Mesenchymal stem cell (in vitro differentiated cells and primary cell): ENCODE measurements at regions not wholly inside any gene's neighbourhood (a gene's known extent, or its start where the extent isn't known, plus 50 kb on each side); places are given as distances from the start of the nearest gene placed in this dataset.

Experiments used
- DNase-seq: peaks from one replicate; pipeline ENCODE4 v3.0.0-alpha.2; 2013
- H2AFZ ChIP-seq: one replicate; pipeline ENCODE4 v1.6.1; 2013; ENCODE audit warnings: low read depth, mild to moderate bottlenecking, control low read depth, inconsistent platforms, low read length, moderate library complexity
- H2AK5ac ChIP-seq: 2 replicates; pipeline ENCODE4 v1.6.1; 2013; ENCODE audit warnings: low read length, moderate library complexity, mild to moderate bottlenecking, inconsistent platforms; ENCODE audit not compliant: severe bottlenecking
- H2BK120ac ChIP-seq: one replicate; pipeline ENCODE4 v1.6.1; 2013; ENCODE audit warnings: low read depth, mild to moderate bottlenecking, inconsistent platforms, low read length, moderate library complexity
- H2BK12ac ChIP-seq, 2 experiments: one replicate each; pipeline ENCODE4 v1.6.1; 2013; ENCODE audit warnings: inconsistent platforms in 2 of 2, low read length in 2 of 2, mild to moderate bottlenecking in 2 of 2, moderate library complexity in 2 of 2, control low read depth in 1 of 2
- H2BK15ac ChIP-seq: one replicate; pipeline ENCODE4 v1.6.1; 2013; ENCODE audit warnings: mild to moderate bottlenecking, low read depth, inconsistent platforms; ENCODE audit not compliant: poor library complexity, severe bottlenecking
- H2BK5ac ChIP-seq: 2 replicates; pipeline ENCODE4 v1.6.1; 2013; ENCODE audit warnings: low read depth, mild to moderate bottlenecking, low read length, control low read depth, inconsistent platforms; ENCODE audit not compliant: poor library complexity, severe bottlenecking
- H3K14ac ChIP-seq, 2 experiments: one replicate each; pipeline ENCODE4 v1.6.1; 2013; ENCODE audit warnings: inconsistent platforms in 2 of 2, low read length in 2 of 2, control low read depth in 1 of 2, mild to moderate bottlenecking in 1 of 2, moderate library complexity in 1 of 2
- H3K18ac ChIP-seq, 2 experiments: one replicate each; pipeline ENCODE4 v1.6.1; 2013; ENCODE audit warnings: inconsistent platforms in 2 of 2, low read length in 2 of 2, control low read depth in 1 of 2, low read depth in 1 of 2, mild to moderate bottlenecking in 1 of 2
- H3K23ac ChIP-seq, 2 experiments: one replicate each; pipeline ENCODE4 v1.6.1; 2013; ENCODE audit warnings: inconsistent platforms in 2 of 2, low read length in 2 of 2, mild to moderate bottlenecking in 2 of 2, moderate library complexity in 2 of 2, control low read depth in 1 of 2
- H3K27ac ChIP-seq: 2 replicates; pipeline ENCODE4 v1.5.1; 2013; ENCODE audit warnings: mild to moderate bottlenecking, moderate library complexity, low read length, control low read depth, inconsistent platforms; ENCODE audit not compliant: poor library complexity, severe bottlenecking
- H3K27me3 ChIP-seq, 2 experiments: 2 replicates each; pipeline versions ENCODE4 v1.6.1 to v1.7.0; 2013; ENCODE audit warnings: low read length in 2 of 2, mild to moderate bottlenecking in 2 of 2, moderate library complexity in 2 of 2, control low read depth in 1 of 2, inconsistent platforms in 1 of 2; ENCODE audit not compliant: control insufficient read depth in 1 of 2, insufficient read depth in 1 of 2
- H3K36me3 ChIP-seq, 2 experiments: 2 replicates each; pipeline versions ENCODE4 v1.6.1 to v1.7.0; 2013; ENCODE audit warnings: low read length in 2 of 2, control low read depth in 1 of 2, inconsistent platforms in 1 of 2, low read depth in 1 of 2, mild to moderate bottlenecking in 1 of 2; ENCODE audit not compliant: insufficient read depth in 2 of 2, control insufficient read depth in 1 of 2
- H3K4ac ChIP-seq, 2 experiments: one replicate each; pipeline ENCODE4 v1.6.1; 2013; ENCODE audit warnings: inconsistent platforms in 2 of 2, low read length in 2 of 2, mild to moderate bottlenecking in 2 of 2, moderate library complexity in 2 of 2, control low read depth in 1 of 2, low read depth in 1 of 2
- H3K4me1 ChIP-seq: 2 replicates; pipeline ENCODE4 v1.6.1; 2013; ENCODE audit warnings: low read depth, low read length, control low read depth; ENCODE audit not compliant: control insufficient read depth, insufficient read depth
- H3K4me2 ChIP-seq: 2 replicates; pipeline ENCODE4 v1.6.1; 2013; ENCODE audit warnings: low read length, mild to moderate bottlenecking, inconsistent platforms; ENCODE audit not compliant: poor library complexity, severe bottlenecking
- H3K4me3 ChIP-seq, 2 experiments: 2 replicates each; pipeline versions ENCODE4 v1.5.1 to v1.7.0; 2013; ENCODE audit warnings: low read length in 2 of 2, mild to moderate bottlenecking in 2 of 2, control low read depth in 1 of 2, low read depth in 1 of 2; ENCODE audit not compliant: insufficient read depth in 1 of 2
- H3K79me1 ChIP-seq: replicated peaks from 2 replicates; pipeline ENCODE4 v1.6.1; 2013; ENCODE audit warnings: mild to moderate bottlenecking, control low read depth, low read length, inconsistent platforms; ENCODE audit not compliant: poor library complexity, severe bottlenecking
- H3K9ac ChIP-seq: 2 replicates; pipeline ENCODE4 v1.7.0; 2013; ENCODE audit warnings: mild to moderate bottlenecking, low read length, moderate library complexity
- H3K9me3 ChIP-seq: 2 replicates; pipeline ENCODE4 v1.7.0; 2013; ENCODE audit warnings: mild to moderate bottlenecking, low read length; ENCODE audit not compliant: control insufficient read depth
- H4K8ac ChIP-seq: one replicate; pipeline ENCODE4 v1.6.1; 2013; ENCODE audit warnings: inconsistent platforms, mild to moderate bottlenecking, low read length, moderate library complexity
- H4K91ac ChIP-seq: one replicate; pipeline ENCODE4 v1.6.1; 2013; ENCODE audit warnings: mild to moderate bottlenecking, low read length, inconsistent platforms
- WGBS: methylation state at CpG from one replicate; pipeline ENCODE4 v1.1.7; 2013; ENCODE audit warnings: mixed read lengths; 5-methylcytosine and 5-hydroxymethylcytosine counted together

DNA sequence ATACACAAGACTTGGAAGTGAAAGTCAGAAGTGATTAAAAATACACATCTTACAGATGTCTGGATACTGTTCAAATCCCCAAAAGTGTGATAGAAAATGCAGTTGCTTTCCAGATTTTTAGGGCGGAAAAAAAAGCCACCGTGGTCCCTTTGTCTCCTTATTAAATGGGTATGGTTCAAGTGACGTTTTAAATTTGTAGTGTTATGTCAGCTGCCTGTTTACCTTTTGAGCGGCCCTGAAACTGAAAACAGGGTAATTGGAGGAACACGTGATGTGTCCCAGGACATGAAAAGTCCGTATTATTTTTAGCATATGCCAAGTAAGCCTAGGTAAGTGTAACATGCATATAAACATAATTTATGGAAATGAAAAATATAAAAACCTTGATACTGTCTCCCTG, 109.0 kb upstream of the PDZRN3 start:
- Histone ChIP-seq H2AK5ac (no peak overlapping the region), H2BK120ac (no peak overlapping the region), H3K4me2 (no peak overlapping the region), H3K9ac (peak overlapping the region; percentile 74), H3K23ac (no peak overlapping the region), H3K4me3 (no peak overlapping the region), H4K8ac (no peak overlapping the region), H3K18ac (no peak overlapping the region), H2AFZ (no peak overlapping the region), H3K36me3 (no peaks in the 10 kb centered on the region), H3K14ac (no peak overlapping the region), H3K9me3 (no peaks in the 10 kb centered on the region), H2BK15ac (no peak overlapping the region), H3K4me1 (no peaks in the 10 kb centered on the region), H3K27me3 (no peaks in the 10 kb centered on the region), H2BK5ac (no peak overlapping the region), H3K79me1 (no peaks in the 10 kb centered on the region), H3K27ac (no peak overlapping the region), H4K91ac (no peak overlapping the region), H2BK12ac (no peak overlapping the region), H3K4ac (no peak overlapping the region)
- WGBS: 70% methylated on average over 4 of the region's 6 CpGs
- DNase-seq: no peak

DNA sequence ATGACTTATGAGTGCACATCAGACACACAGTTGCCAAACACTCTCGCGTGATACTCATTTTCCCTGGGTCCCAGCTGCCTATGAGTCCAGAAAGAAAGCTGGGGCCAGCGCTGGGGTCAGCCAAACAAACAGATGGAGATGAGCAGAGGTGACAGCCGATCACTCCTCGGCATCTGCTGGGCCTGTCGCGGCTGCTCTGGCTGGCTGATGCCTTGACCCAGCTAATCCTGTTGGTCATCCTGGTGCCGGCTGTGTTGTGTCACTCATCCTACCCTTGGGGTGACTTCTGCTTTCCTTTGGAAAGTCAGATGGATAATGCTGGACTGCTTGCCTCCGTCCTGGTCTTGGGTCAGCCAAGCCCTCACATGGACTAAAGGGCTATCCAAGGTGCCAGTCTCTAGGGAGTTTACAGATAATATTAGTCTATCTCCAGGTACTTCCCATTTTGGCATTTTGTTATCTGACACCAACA, 105.3 kb upstream of the PDZRN3 start:
- Histone ChIP-seq H3K23ac (no peak overlapping the region), H3K27ac (no peak overlapping the region), H2BK120ac (no peak overlapping the region), H2AFZ (no peak overlapping the region), H3K9me3 (no peaks in the 10 kb centered on the region), H3K18ac (peak overlapping the region in 1 of 2 experiments; percentile 31), H3K79me1 (no peaks in the 10 kb centered on the region), H2BK15ac (peak overlapping the region; percentile 80), H2AK5ac (no peak overlapping the region), H2BK5ac (no peak overlapping the region), H3K4me1 (peaks cover 5% of the 10 kb centered on the region), H4K8ac (peak overlapping the region; percentile 29), H3K4me3 (no peak overlapping the region), H2BK12ac (peak overlapping the region; percentile 63 to 87), H3K4ac (peak overlapping the region in 1 of 2 experiments; percentile 32), H3K4me2 (no peak overlapping the region), H4K91ac (no peak overlapping the region), H3K14ac (peak overlapping the region in 1 of 2 experiments; percentile 7), H3K27me3 (no peaks in the 10 kb centered on the region), H3K9ac (no peak overlapping the region), H3K36me3 (no peaks in the 10 kb centered on the region)
- peak; percentile 73 for DNase-seq
- WGBS: 58% methylated on average over 9 of the region's 9 CpGs

DNA sequence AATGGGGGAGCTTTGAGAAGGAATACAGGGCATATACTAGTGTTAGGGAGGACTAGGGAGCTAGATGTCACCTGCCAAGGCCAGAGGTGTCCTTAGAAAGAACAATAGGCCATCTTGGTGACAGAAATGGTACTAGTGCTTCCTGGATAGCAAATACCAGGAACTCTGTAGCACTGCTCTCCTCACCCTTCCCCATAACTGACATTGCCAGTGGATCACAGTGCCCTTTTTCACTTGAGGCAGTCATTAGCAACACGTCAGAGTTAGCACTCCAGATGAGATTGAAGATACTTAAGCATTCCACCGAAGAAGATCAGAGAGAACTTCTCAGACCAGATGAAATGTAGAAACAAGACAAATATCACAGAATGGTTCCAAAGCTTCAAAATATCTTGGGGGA, 103.1 kb upstream of the PDZRN3 start:
- Histone ChIP-seq H4K8ac (peak overlapping the region; percentile 96), H3K4me2 (no peak overlapping the region), H2BK5ac (no peak overlapping the region), H3K36me3 (no peaks in the 10 kb centered on the region), H3K9me3 (no peaks in the 10 kb centered on the region), H3K27me3 (no peaks in the 10 kb centered on the region), H2AFZ (no peak overlapping the region), H2AK5ac (peak overlapping the region; percentile 84), H4K91ac (peak overlapping the region; percentile 94), H3K18ac (peak overlapping the region; percentile 90 to 94), H2BK15ac (no peak overlapping the region), H3K14ac (peak overlapping the region in 1 of 2 experiments; percentile 64), H3K4me1 (peaks cover 5% of the 10 kb centered on the region), H3K9ac (peak overlapping the region; percentile 58), H3K79me1 (no peaks in the 10 kb centered on the region), H3K4me3 (no peak overlapping the region), H3K4ac (peak overlapping the region; percentile 65 to 74), H3K27ac (peak overlapping the region; percentile 80), H3K23ac (no peak overlapping the region), H2BK120ac (peak overlapping the region; percentile 84), H2BK12ac (peak overlapping the region; percentile 99)
- 30% methylated on average over 2 of the region's 2 CpGs for WGBS
- DNase-seq: peak; percentile 55

DNA sequence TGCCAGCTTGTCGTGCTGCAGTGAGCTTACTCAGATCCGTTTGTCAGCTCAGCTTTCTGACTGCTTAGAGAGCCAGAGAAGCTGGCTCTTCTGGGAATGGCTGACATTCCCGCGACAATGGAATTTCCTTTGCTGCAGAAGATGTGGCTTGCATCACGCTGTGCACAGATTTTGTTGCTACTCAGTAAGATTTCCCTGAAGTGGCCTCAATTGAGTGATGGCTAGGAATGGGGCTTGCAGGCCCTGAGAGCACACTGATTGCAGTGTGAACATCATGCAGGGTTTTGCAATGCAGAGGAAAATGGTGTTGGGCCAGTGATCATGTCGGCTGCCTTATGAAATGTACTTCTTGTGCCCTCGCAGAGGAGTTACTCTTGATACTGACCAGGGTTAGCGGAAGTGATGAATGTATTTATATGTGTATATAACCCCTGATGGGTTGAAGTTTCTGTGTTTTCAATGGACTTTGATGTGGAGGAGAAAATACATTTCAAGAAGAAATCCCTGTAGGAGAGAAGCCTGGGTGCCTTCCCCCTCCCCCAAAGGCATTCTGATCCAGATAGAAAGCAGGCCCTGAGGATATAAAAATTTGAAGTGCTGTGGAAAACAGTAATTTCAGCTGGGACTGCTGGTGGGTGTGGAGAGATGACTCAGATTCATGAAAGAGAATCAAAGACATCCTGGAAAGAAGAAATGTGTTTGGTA, 102.5 kb upstream of the PDZRN3 start:
- 8% methylated on average over 8 of the region's 8 CpGs for WGBS

More for the DNA sequence above, 102.5 kb upstream of the PDZRN3 start:
- peak overlapping the region in 1 of 2 experiments; percentile 37 for H3K4me3 ChIP-seq
- H2AFZ ChIP-seq: no peak overlapping the region
- peaks cover 5% of the 10 kb centered on the region for H3K4me1 ChIP-seq
- H2AK5ac ChIP-seq: no peak overlapping the region
- H3K4me2 ChIP-seq: no peak overlapping the region
- no peak overlapping the region for H2BK5ac ChIP-seq
- H4K8ac ChIP-seq: no peak overlapping the region
- H2BK15ac ChIP-seq: no peak overlapping the region
- H3K36me3 ChIP-seq: no peaks in the 10 kb centered on the region
- H3K9me3 ChIP-seq: no peaks in the 10 kb centered on the region
- H3K18ac ChIP-seq: peak overlapping the region in 1 of 2 experiments; percentile 94
- H4K91ac ChIP-seq: no peak overlapping the region
- H3K4ac ChIP-seq: peak overlapping the region; percentile 37 to 74
- H3K14ac ChIP-seq: no peak overlapping the region
- no peaks in the 10 kb centered on the region for H3K79me1 ChIP-seq
- H3K27ac ChIP-seq: peak overlapping the region; percentile 80
- H3K9ac ChIP-seq: peak overlapping the region; percentile 58
- H2BK12ac ChIP-seq: peak overlapping the region in 1 of 2 experiments; percentile 99
- peak; percentile 98 for DNase-seq
- H3K27me3 ChIP-seq: no peaks in the 10 kb centered on the region
- H2BK120ac ChIP-seq: peak overlapping the region; percentile 84
- no peak overlapping the region for H3K23ac ChIP-seq
